Calu3 (cell line): ENCODE measurements at regions not wholly inside any gene's neighbourhood (a gene's known extent, or its start where the extent isn't known, plus 50 kb on each side); places are given as distances from the start of the nearest gene placed in this dataset.

ENCODE experiments used
- BruUV-seq: library from RNA; stranded (reverse); fragments of 400-500 nt; replicated peaks from 2 replicates; lab custom pipeline; 2021; lab: Mats Ljungman, UMichigan
- CTCF ChIA-PET: fragments of 300-600 bp; sonication (Branson Sonifier 250); formaldehyde crosslinking; loops from one replicate; lab custom pipeline; 2022; ENCODE audit warnings: antibody characterized with exemption; lab: Charles Lee
- DNase-seq: peaks from one replicate; pipeline ENCODE4 v3.0.0; 2022
- H3K27ac Mint-ChIP-seq: one replicate; pipeline ENCODE4 v1.8.0; 2022; ENCODE audit warnings: mixed read lengths; ENCODE audit not compliant: unreplicated experiment
- H3K27me3 Mint-ChIP-seq: one replicate; pipeline ENCODE4 v1.8.0; 2022; ENCODE audit warnings: mixed read lengths; ENCODE audit not compliant: unreplicated experiment
- H3K36me3 Mint-ChIP-seq: one replicate; pipeline ENCODE4 v1.8.0; 2022; ENCODE audit warnings: mild to moderate bottlenecking, moderate library complexity, mixed read lengths; ENCODE audit not compliant: insufficient read depth, unreplicated experiment
- H3K4me1 Mint-ChIP-seq: one replicate; pipeline ENCODE4 v1.8.0; 2022; ENCODE audit warnings: mild to moderate bottlenecking, low read depth, mixed read lengths; ENCODE audit not compliant: unreplicated experiment
- H3K4me3 Mint-ChIP-seq: one replicate; pipeline ENCODE4 v1.8.0; 2022; ENCODE audit warnings: mild to moderate bottlenecking, low read depth, moderate library complexity, mixed read lengths; ENCODE audit not compliant: unreplicated experiment
- H3K9me3 Mint-ChIP-seq: one replicate; pipeline ENCODE4 v1.8.0; 2022; ENCODE audit warnings: low read depth, mixed read lengths; ENCODE audit not compliant: unreplicated experiment
- CTCF ChIP-seq: fragments of 200-600 bp; IDR thresholded peaks from one replicate; pipeline ENCODE4 v1.8.0; 2022; ENCODE audit warnings: antibody characterized with exemption; ENCODE audit not compliant: unreplicated experiment
- intact Hi-C: fragments of 100-400 bp; cut with micrococcal nuclease; formaldehyde crosslinking; loops from one replicate; pipeline ENCODE4 v1.10.0; 2022; ENCODE audit not compliant: unreplicated experiment

- Mint-ChIP-seq H3K36me3 (no peaks in the 10 kb centered on the region), H3K4me1 (no peaks in the 10 kb centered on the region), H3K27me3 (no peaks in the 10 kb centered on the region), H3K9me3 (no peaks in the 10 kb centered on the region), H3K27ac (no peak overlapping the region), H3K4me3 (no peak overlapping the region)
- CTCF ChIA-PET = no interaction called here
- intact Hi-C loops = no loop called here
- no peak for DNase-seq
- no peak for TF ChIP-seq CTCF
- BruUV-seq = no TSS peak
Measured at GRCh38 chr4:10866666-10867065, 182.1 kb upstream of the CLNK start.

GRCh38 chr4:10861036-10861435 lies 176.5 kb upstream of the CLNK start:
- H3K4me1 Mint-ChIP-seq = no peaks in the 10 kb centered on the region

GRCh38 chr4:10856271-10856782 lies 171.8 kb upstream of the CLNK start:
- Mint-ChIP-seq H3K27ac (no peak overlapping the region), H3K27me3 (peaks cover 12% of the 10 kb centered on the region)

More at GRCh38 chr4:10861036-10861435, 176.5 kb upstream of the CLNK start:
- intact Hi-C loops = no loop called here
- no peak overlapping the region for H3K4me3 Mint-ChIP-seq
- H3K27ac Mint-ChIP-seq = no peak overlapping the region
- no TSS peak for BruUV-seq
- no peak for DNase-seq
- H3K9me3 Mint-ChIP-seq = no peaks in the 10 kb centered on the region
- no peaks in the 10 kb centered on the region for H3K36me3 Mint-ChIP-seq
- no peak for TF ChIP-seq CTCF
- CTCF ChIA-PET = no interaction called here
- H3K27me3 Mint-ChIP-seq = no peaks in the 10 kb centered on the region

GRCh38 chr4:10853196-10853595 lies 168.6 kb upstream of the CLNK start:
- CTCF ChIA-PET = no interaction called here
- peaks cover 14% of the 10 kb centered on the region for H3K27me3 Mint-ChIP-seq
- H3K4me3 Mint-ChIP-seq = no peak overlapping the region
- DNase-seq = no peak
- BruUV-seq = no TSS peak
- no peaks in the 10 kb centered on the region for H3K36me3 Mint-ChIP-seq
- no peaks in the 10 kb centered on the region for H3K4me1 Mint-ChIP-seq
- no peak for TF ChIP-seq CTCF
- H3K27ac Mint-ChIP-seq = no peak overlapping the region
- H3K9me3 Mint-ChIP-seq = no peaks in the 10 kb centered on the region
- intact Hi-C loops = no loop called here

More at GRCh38 chr4:10856271-10856782, 171.8 kb upstream of the CLNK start:
- intact Hi-C loops = no loop called here
- CTCF ChIA-PET = no interaction called here
- Mint-ChIP-seq H3K4me1 (no peaks in the 10 kb centered on the region), H3K36me3 (no peaks in the 10 kb centered on the region), H3K9me3 (no peaks in the 10 kb centered on the region), H3K4me3 (no peak overlapping the region)
- no peak for TF ChIP-seq CTCF
- DNase-seq = no peak
- BruUV-seq = no TSS peak
